ENCODE measurements at regions not wholly inside any gene's neighbourhood (a gene's known extent, or its start where the extent isn't known, plus 50 kb on each side); places are given as distances from the start of the nearest gene placed in this dataset.

GRCh38 chr5:30605693-30606268 lies 587.7 kb upstream of the CDH6 start:
- ATAC-seq (no peak), DNase-seq (no peak)
- H3K9me3 Mint-ChIP-seq (ENCODE audit: low read depth): peaks cover 6% of the 10 kb centered on the region
- ChIA-PET CTCF (no interaction called here), POLR2A (no interaction called here)
- no peaks in the 10 kb centered on the region for H3K27me3 Mint-ChIP-seq
- intact Hi-C loops (cut with DNase I, micrococcal nuclease): no loop called here
- no peaks in the 10 kb centered on the region for H3K36me3 Mint-ChIP-seq (ENCODE audit: low read depth)
- no peak overlapping the region for H3K4me3 Mint-ChIP-seq
- no peaks in the 10 kb centered on the region for H3K4me1 Mint-ChIP-seq
- H3K27ac Mint-ChIP-seq: no peak overlapping the region

GRCh38 chr5:30604648-30605262 lies 588.7 kb upstream of the CDH6 start:
- CTCF ChIA-PET: no interaction called here
- POLR2A ChIA-PET: no interaction called here
- no peak for ATAC-seq

GRCh38 chr5:30600892-30601291 lies 592.6 kb upstream of the CDH6 start:
- no peaks in the 10 kb centered on the region for H3K4me1 Mint-ChIP-seq
- H3K9me3 Mint-ChIP-seq (ENCODE audit: low read depth): peaks cover 10% of the 10 kb centered on the region
- no peak overlapping the region for H3K27ac Mint-ChIP-seq
- H3K4me3 Mint-ChIP-seq: no peak overlapping the region
- no peaks in the 10 kb centered on the region for H3K36me3 Mint-ChIP-seq (ENCODE audit: low read depth)
- CTCF ChIA-PET: no interaction called here
- POLR2A ChIA-PET: no interaction called here
- H3K27me3 Mint-ChIP-seq: no peaks in the 10 kb centered on the region
- DNase-seq (no peak), ATAC-seq (no peak)
- intact Hi-C loops (cut with DNase I, micrococcal nuclease): no loop called here

More at GRCh38 chr5:30604648-30605262, 588.7 kb upstream of the CDH6 start:
- Mint-ChIP-seq H3K4me1 (no peaks in the 10 kb centered on the region), H3K27ac (no peak overlapping the region), H3K4me3 (no peak overlapping the region), H3K36me3 (ENCODE audit: low read depth) (no peaks in the 10 kb centered on the region), H3K9me3 (ENCODE audit: low read depth) (peaks cover 7% of the 10 kb centered on the region), H3K27me3 (no peaks in the 10 kb centered on the region)
- no peak for DNase-seq
- intact Hi-C loops (cut with DNase I, micrococcal nuclease): no loop called here

- ATAC-seq (no peak), DNase-seq (no peak)
- no peak overlapping the region for H3K4me3 Mint-ChIP-seq
- peaks cover 19% of the 10 kb centered on the region for H3K9me3 Mint-ChIP-seq (ENCODE audit: low read depth)
- no peaks in the 10 kb centered on the region for H3K36me3 Mint-ChIP-seq (ENCODE audit: low read depth)
- POLR2A ChIA-PET: no interaction called here
- no peaks in the 10 kb centered on the region for H3K27me3 Mint-ChIP-seq
- no peak overlapping the region for H3K27ac Mint-ChIP-seq
- CTCF ChIA-PET: interaction anchor here (0.5 kb wide), 1 partner anchor 15 kb away, joined by 3 read pairs; no protein-coding TSS in a partner anchor
- H3K4me1 Mint-ChIP-seq: no peaks in the 10 kb centered on the region
- intact Hi-C loops (cut with DNase I, micrococcal nuclease): no loop called here
Measured at GRCh38 chr5:30596495-30597064, 596.9 kb upstream of the CDH6 start.

- no peaks in the 10 kb centered on the region for H3K27me3 Mint-ChIP-seq
- H3K4me3 Mint-ChIP-seq: no peak overlapping the region
- ChIA-PET CTCF (no interaction called here), POLR2A (no interaction called here)
- ATAC-seq: no peak
- H3K9me3 Mint-ChIP-seq (ENCODE audit: low read depth): peaks cover 18% of the 10 kb centered on the region
- intact Hi-C loops (cut with DNase I, micrococcal nuclease): no loop called here
- H3K4me1 Mint-ChIP-seq: no peaks in the 10 kb centered on the region
- no peak overlapping the region for H3K27ac Mint-ChIP-seq
- H3K36me3 Mint-ChIP-seq (ENCODE audit: low read depth): no peaks in the 10 kb centered on the region
- no peak for DNase-seq
Measured at GRCh38 chr5:30594331-30594730, 599.2 kb upstream of the CDH6 start.

GRCh38 chr5:30592833-30593232 lies 600.7 kb upstream of the CDH6 start:
- Mint-ChIP-seq H3K27ac (no peak overlapping the region), H3K9me3 (ENCODE audit: low read depth) (peaks cover 18% of the 10 kb centered on the region), H3K4me3 (no peak overlapping the region), H3K27me3 (no peaks in the 10 kb centered on the region), H3K4me1 (no peaks in the 10 kb centered on the region), H3K36me3 (ENCODE audit: low read depth) (no peaks in the 10 kb centered on the region)
- intact Hi-C loops (cut with DNase I, micrococcal nuclease): no loop called here
- ChIA-PET CTCF (no interaction called here), POLR2A (no interaction called here)
- DNase-seq: no peak
- no peak for ATAC-seq

GRCh38 chr5:30581198-30581935 lies 612.1 kb upstream of the CDH6 start:
- Mint-ChIP-seq H3K36me3 (ENCODE audit: low read depth) (no peaks in the 10 kb centered on the region), H3K27me3 (no peaks in the 10 kb centered on the region), H3K4me3 (no peak overlapping the region), H3K27ac (no peak overlapping the region), H3K9me3 (ENCODE audit: low read depth) (no peaks in the 10 kb centered on the region), H3K4me1 (no peaks in the 10 kb centered on the region)
- CTCF ChIA-PET: interaction anchor here (0.7 kb wide), 1 partner anchor 16 kb away, joined by 3 read pairs; no protein-coding TSS in a partner anchor
- DNase-seq: no peak
- intact Hi-C loops (cut with DNase I, micrococcal nuclease): no loop called here
- POLR2A ChIA-PET: no interaction called here
- ATAC-seq: no peak

GRCh38 chr5:30574761-30575160 lies 618.7 kb upstream of the CDH6 start:
- Mint-ChIP-seq H3K9me3 (ENCODE audit: low read depth) (peaks cover 1% of the 10 kb centered on the region), H3K27me3 (no peaks in the 10 kb centered on the region), H3K4me3 (no peak overlapping the region), H3K4me1 (no peaks in the 10 kb centered on the region), H3K27ac (no peak overlapping the region), H3K36me3 (ENCODE audit: low read depth) (no peaks in the 10 kb centered on the region)
- DNase-seq (no peak), ATAC-seq (no peak)
- intact Hi-C loops (cut with DNase I, micrococcal nuclease): no loop called here
- CTCF ChIA-PET: no interaction called here
- POLR2A ChIA-PET: no interaction called here

- Mint-ChIP-seq H3K9me3 (ENCODE audit: low read depth) (peaks cover 10% of the 10 kb centered on the region), H3K4me1 (no peaks in the 10 kb centered on the region), H3K27ac (no peak overlapping the region), H3K27me3 (no peaks in the 10 kb centered on the region), H3K4me3 (no peak overlapping the region), H3K36me3 (ENCODE audit: low read depth) (no peaks in the 10 kb centered on the region)
- intact Hi-C loops (cut with DNase I, micrococcal nuclease): no loop called here
- ATAC-seq (no peak), DNase-seq (no peak)
- CTCF ChIA-PET: no interaction called here
- POLR2A ChIA-PET: no interaction called here
Measured at GRCh38 chr5:30572279-30572678, 621.2 kb upstream of the CDH6 start.

GRCh38 chr5:30561771-30562170 lies 631.7 kb upstream of the CDH6 start:
- POLR2A ChIA-PET: no interaction called here
- no peak overlapping the region for H3K4me3 Mint-ChIP-seq
- H3K27me3 Mint-ChIP-seq: no peaks in the 10 kb centered on the region
- no peaks in the 10 kb centered on the region for H3K4me1 Mint-ChIP-seq
- intact Hi-C loops (cut with DNase I, micrococcal nuclease): no loop called here
- CTCF ChIA-PET: no interaction called here
- no peak for ATAC-seq
- no peak for DNase-seq
- no peaks in the 10 kb centered on the region for H3K36me3 Mint-ChIP-seq (ENCODE audit: low read depth)
- H3K27ac Mint-ChIP-seq: no peak overlapping the region
- H3K9me3 Mint-ChIP-seq (ENCODE audit: low read depth): peaks cover 9% of the 10 kb centered on the region

- DNase-seq (no peak), ATAC-seq (no peak)
- ChIA-PET POLR2A (no interaction called here), CTCF (no interaction called here)
- Mint-ChIP-seq H3K4me1 (no peaks in the 10 kb centered on the region), H3K27me3 (no peaks in the 10 kb centered on the region), H3K9me3 (ENCODE audit: low read depth) (peaks cover 6% of the 10 kb centered on the region), H3K36me3 (ENCODE audit: low read depth) (no peaks in the 10 kb centered on the region), H3K4me3 (no peak overlapping the region), H3K27ac (no peak overlapping the region)
- intact Hi-C loops (cut with DNase I, micrococcal nuclease): no loop called here
Measured at GRCh38 chr5:30551618-30552017, 641.9 kb upstream of the CDH6 start.

All from activated CD4-positive, alpha-beta T cell treated with anti-CD3 and anti-CD28 coated beads for 36 hours (primary cell).